Hematopoietic multipotent progenitor cell treated with erythropoietin and hydrocortisone succinate and interleukin-3 and kit ligand, for 6 days (in vitro differentiated cells): ENCODE measurements at regions not wholly inside any gene's neighbourhood (a gene's known extent, or its start where the extent isn't known, plus 50 kb on each side); places are given as distances from the start of the nearest gene placed in this dataset.
"Not testable (repeated sequence)": the region's sequence is repeated elsewhere in the genome, so short reads cannot be mapped to it uniquely, and the experiment has no call there.

Source experiments
- DNase-seq: peaks from one replicate; pipeline ENCODE4 v3.0.0-alpha.2; 2015

- DNase-seq: not testable (repeated sequence)
Observed at GRCh38 chr15:83335542-83335941, 51.1 kb upstream of the BNC1 start.

- DNase-seq: no peak
Observed at GRCh38 chr15:83339396-83339795, 54.9 kb upstream of the BNC1 start.

GRCh38 chr15:83340087-83340486 is 55.6 kb upstream of the BNC1 start:
- DNase-seq: no peak

- DNase-seq: no peak
Observed at GRCh38 chr15:83346342-83346741, 61.9 kb upstream of the BNC1 start.

- no peak for DNase-seq
Observed at GRCh38 chr15:83352119-83352518, 67.7 kb upstream of the BNC1 start.

GRCh38 chr15:83356501-83357399 is 72.3 kb upstream of the BNC1 start:
- DNase-seq: no peak

GRCh38 chr15:83358972-83359564 is 74.6 kb upstream of the BNC1 start:
- DNase-seq: no peak

GRCh38 chr15:83362706-83363105 is 78.2 kb upstream of the BNC1 start:
- DNase-seq: no peak

- DNase-seq: no peak
Observed at GRCh38 chr15:83364501-83364900, 80.0 kb upstream of the BNC1 start.

- DNase-seq: peak; percentile 52
Observed at GRCh38 chr15:83365370-83365938, 81.0 kb upstream of the BNC1 start.

GRCh38 chr15:83372434-83372891 is 74.7 kb upstream of the SH3GL3 start:
- DNase-seq: no peak

- DNase-seq: no peak
Observed at GRCh38 chr15:83378921-83379578, 68.1 kb upstream of the SH3GL3 start.

GRCh38 chr15:83379579-83379959 is 67.6 kb upstream of the SH3GL3 start:
- no peak for DNase-seq

GRCh38 chr15:83380059-83380458 is 67.1 kb upstream of the SH3GL3 start:
- no peak for DNase-seq

GRCh38 chr15:83380682-83381081 is 66.5 kb upstream of the SH3GL3 start:
- peak; percentile 59 for DNase-seq

GRCh38 chr15:83383608-83384139 is 63.5 kb upstream of the SH3GL3 start:
- DNase-seq: not testable (repeated sequence)

GRCh38 chr15:83396101-83396500 is 51.0 kb upstream of the SH3GL3 start:
- DNase-seq: no peak
